Loucy (cell line): ENCODE measurements at regions not wholly inside any gene's neighbourhood (a gene's known extent, or its start where the extent isn't known, plus 50 kb on each side); places are given as distances from the start of the nearest gene placed in this dataset.

Experiments used
- H2AFZ ChIP-seq: fragments of 200-600 bp; sonication (generic); 2 replicates; pipeline ENCODE4 v1.6.0; 2016; ENCODE audit warnings: antibody characterized with exemption, mild to moderate bottlenecking, low read length, moderate library complexity
- H3F3A ChIP-seq: fragments of 200-600 bp; 2 replicates; pipeline ENCODE4 v1.6.0; 2016; ENCODE audit warnings: antibody characterized with exemption, low read depth, mild to moderate bottlenecking
- H3K27me3 ChIP-seq: fragments of 200-600 bp; sonication (generic); 2 replicates; pipeline ENCODE4 v1.6.1; 2014; ENCODE audit warnings: low read length, mild to moderate bottlenecking; ENCODE audit not compliant: insufficient read depth, poor library complexity, severe bottlenecking
- H3K36me3 ChIP-seq: fragments of 200-600 bp; sonication (generic); 2 replicates; pipeline ENCODE4 v1.6.1; 2016; ENCODE audit warnings: low read length; ENCODE audit not compliant: insufficient read depth
- H3K4me1 ChIP-seq: fragments of 200-600 bp; sonication (generic); 2 replicates; pipeline ENCODE4 v1.5.1; 2014; ENCODE audit warnings: low read length, mild to moderate bottlenecking; ENCODE audit not compliant: insufficient read depth, poor library complexity, severe bottlenecking
- H3K4me2 ChIP-seq: fragments of 200-600 bp; sonication (generic); 2 replicates; pipeline ENCODE4 v1.6.0; 2014; ENCODE audit warnings: antibody characterized with exemption, low read length, low read depth, mild to moderate bottlenecking; ENCODE audit not compliant: poor library complexity, severe bottlenecking
- H3K4me3 ChIP-seq: fragments of 200-600 bp; sonication (generic); 2 replicates; pipeline ENCODE4 v1.5.1; 2014; ENCODE audit warnings: low read length, mild to moderate bottlenecking, mixed read lengths; ENCODE audit not compliant: poor library complexity, severe bottlenecking
- H3K79me2 ChIP-seq: fragments of 200-600 bp; sonication (generic); 2 replicates; pipeline ENCODE4 v1.6.1; 2014; ENCODE audit warnings: low read length; ENCODE audit not compliant: insufficient read depth
- H3K9ac ChIP-seq: fragments of 200-600 bp; sonication (generic); 2 replicates; pipeline ENCODE4 v1.6.0; 2014; ENCODE audit warnings: mild to moderate bottlenecking, low read depth, low read length, moderate library complexity; ENCODE audit not compliant: poor library complexity, severe bottlenecking
- H3K9me2 ChIP-seq: fragments of 200-600 bp; sonication (generic); replicated peaks from 2 replicates; pipeline ENCODE4 v1.6.1; 2016; ENCODE audit warnings: low read depth, low read length, mixed read lengths
- H3K9me3 ChIP-seq: fragments of 200-600 bp; sonication (generic); 2 replicates; pipeline ENCODE4 v1.6.1; 2014; ENCODE audit warnings: mild to moderate bottlenecking, antibody characterized with exemption, low read length, low read depth; ENCODE audit not compliant: insufficient read depth
- H4K20me1 ChIP-seq: fragments of 200-600 bp; sonication (generic); 2 replicates; pipeline ENCODE4 v1.6.0; 2014; ENCODE audit warnings: antibody characterized with exemption, low read length, mild to moderate bottlenecking; ENCODE audit not compliant: insufficient read depth, poor library complexity, severe bottlenecking
- CTCF ChIP-seq: fragments of 200-600 bp; sonication (generic); conservative IDR thresholded peaks from 2 replicates; pipeline ENCODE4 v1.5.1; 2014; ENCODE audit warnings: mild to moderate bottlenecking, antibody characterized with exemption, low read length
- EZH2phosphoT487 ChIP-seq: fragments of 200-600 bp; IDR thresholded peaks from 2 replicates; pipeline ENCODE4 v1.6.1; 2018; ENCODE audit warnings: antibody characterized with exemption, mild to moderate bottlenecking, moderate library complexity, borderline replicate concordance

- H3K9me2 ChIP-seq, result no peaks in the 10 kb centered on the region
- TF ChIP-seq CTCF, result no peak
- H2AFZ ChIP-seq, result no peak overlapping the region
- no peak overlapping the region for H3K4me2 ChIP-seq
- no peaks in the 10 kb centered on the region for H3F3A ChIP-seq
- no peaks in the 10 kb centered on the region for H4K20me1 ChIP-seq
- no peak overlapping the region for H3K4me3 ChIP-seq
- no peaks in the 10 kb centered on the region for H3K27me3 ChIP-seq
- no peaks in the 10 kb centered on the region for H3K4me1 ChIP-seq
- no peaks in the 10 kb centered on the region for H3K36me3 ChIP-seq
- no peaks in the 10 kb centered on the region for H3K79me2 ChIP-seq
- peaks cover 3% of the 10 kb centered on the region; the same call in 1 of the 2 replicates for H3K9me3 ChIP-seq
- H3K9ac ChIP-seq, result no peak overlapping the region
These were observed 210.0 kb upstream of the PPP2R2D start for GRCh38 chr10:131690805-131691239.

- TF ChIP-seq EZH2phosphoT487 (no peak), CTCF (no peak)
- Histone ChIP-seq H2AFZ (no peak overlapping the region), H3K4me1 (no peaks in the 10 kb centered on the region), H3K36me3 (no peaks in the 10 kb centered on the region), H3K27me3 (no peaks in the 10 kb centered on the region), H3K4me3 (no peak overlapping the region), H3F3A (no peaks in the 10 kb centered on the region), H3K9me2 (no peaks in the 10 kb centered on the region), H3K9me3 (peaks cover 3% of the 10 kb centered on the region; the same call in 1 of the 2 replicates), H3K4me2 (no peak overlapping the region), H3K9ac (no peak overlapping the region), H3K79me2 (no peaks in the 10 kb centered on the region), H4K20me1 (no peaks in the 10 kb centered on the region)
These were observed 209.2 kb upstream of the PPP2R2D start for GRCh38 chr10:131691481-131692090.

- TF ChIP-seq EZH2phosphoT487 (no peak), CTCF (no peak)
- no peak overlapping the region for H2AFZ ChIP-seq
- H3K4me3 ChIP-seq, result no peak overlapping the region
- H4K20me1 ChIP-seq, result no peaks in the 10 kb centered on the region
- H3K9me3 ChIP-seq, result peaks cover 3% of the 10 kb centered on the region; the same call in 1 of the 2 replicates
- no peak overlapping the region for H3K4me2 ChIP-seq
- no peaks in the 10 kb centered on the region for H3K36me3 ChIP-seq
- H3K27me3 ChIP-seq, result no peaks in the 10 kb centered on the region
- no peaks in the 10 kb centered on the region for H3K9me2 ChIP-seq
- H3F3A ChIP-seq, result no peaks in the 10 kb centered on the region
- no peaks in the 10 kb centered on the region for H3K79me2 ChIP-seq
- no peak overlapping the region for H3K9ac ChIP-seq
- no peaks in the 10 kb centered on the region for H3K4me1 ChIP-seq
These were observed 208.6 kb upstream of the PPP2R2D start for GRCh38 chr10:131692176-131692575.
